GM12878 (cell line): ENCODE measurements at regions not wholly inside any gene's neighbourhood (a gene's known extent, or its start where the extent isn't known, plus 50 kb on each side); places are given as distances from the start of the nearest gene placed in this dataset.

Experiments used
- ATAC-seq: fragments of 200-7000 bp; cut with Tn5 transposase; 3 replicates; pipeline ENCODE4 v1.9.1; 2020; ENCODE audit warnings: mild to moderate bottlenecking, moderate library complexity
- BruUV-seq: library from RNA; stranded (reverse); fragments of 400-500 nt; replicated peaks from 2 replicates; lab custom pipeline; 2021; lab: Mats Ljungman, UMichigan
- CTCF ChIA-PET: fragments of 300-600 bp; sonication (Branson Sonifier 250); formaldehyde crosslinking; extraction: SDS; loops from one replicate; lab custom pipeline; 2021; ENCODE audit warnings: inconsistent platforms; lab: Yijun Ruan, JAX
- POLR2A ChIA-PET: fragments of 350-600 bp; formaldehyde crosslinking; extraction: SDS; loops from one replicate; lab custom pipeline; 2021; ENCODE audit warnings: inconsistent platforms; lab: Charles Lee
- RAD21 ChIA-PET: fragments of 300-600 bp; sonication (Branson Sonifier 250); formaldehyde crosslinking; loops from one replicate; lab custom pipeline; 2023; ENCODE audit warnings: antibody characterized with exemption; ENCODE audit not compliant: unreplicated experiment; lab: Charles Lee
- SMC1A ChIA-PET: fragments of 300-600 bp; sonication (Branson Sonifier 250); formaldehyde crosslinking; loops from one replicate; lab custom pipeline; 2023; ENCODE audit not compliant: unreplicated experiment, uncharacterized antibody; lab: Charles Lee
- DNase-seq: peaks from one replicate; pipeline ENCODE4 v3.0.0-alpha.2; 2011; ENCODE audit warnings: low read depth, low spot score
- FAIRE-seq: peaks from 3 replicates; lab custom pipeline; 2011; peaks lifted over from hg19 to GRCh38; lab: Jason Lieb, UNC
- H2AFZ ChIP-seq: 2 replicates; pipeline ENCODE4 v1.6.0; 2011; ENCODE audit warnings: low read depth, low read length, control low read depth; ENCODE audit not compliant: control insufficient read depth
- H3K27ac ChIP-seq: 2 replicates; pipeline ENCODE4 v1.5.1; 2011; ENCODE audit warnings: control low read depth; ENCODE audit not compliant: control insufficient read depth, insufficient read depth
- H3K27me3 ChIP-seq, 2 experiments: replicated peaks in 1 of 2; 2 replicates each; pipeline versions ENCODE4 v1.6.0 to v1.6.1; 2011; ENCODE audit warnings: low read length in 1 of 2; ENCODE audit not compliant: control insufficient read depth in 2 of 2, insufficient read depth in 2 of 2
- H3K36me3 ChIP-seq, 2 experiments: 2 replicates each; pipeline ENCODE4 v1.5.1; 2011; ENCODE audit warnings: low read length in 1 of 2; ENCODE audit not compliant: control insufficient read depth in 2 of 2, insufficient read depth in 2 of 2
- H3K4me1 ChIP-seq: 2 replicates; pipeline ENCODE4 v1.6.1; 2011; ENCODE audit warnings: mild to moderate bottlenecking, low read length, moderate library complexity, mixed read lengths; ENCODE audit not compliant: control insufficient read depth, insufficient read depth
- H3K4me2 ChIP-seq: 2 replicates; pipeline ENCODE4 v1.6.0; 2011; ENCODE audit warnings: control low read depth; ENCODE audit not compliant: control insufficient read depth, insufficient read depth
- H3K4me3 ChIP-seq: fragments of 200-600 bp; sonication (generic); 2 replicates; pipeline ENCODE4 v1.5.1; 2016
- H3K79me2 ChIP-seq: 2 replicates; pipeline ENCODE4 v1.6.0; 2011; ENCODE audit warnings: low read length; ENCODE audit not compliant: control insufficient read depth, insufficient read depth
- H3K9ac ChIP-seq: 2 replicates; pipeline ENCODE4 v1.8.0; 2011; ENCODE audit warnings: low read length, control low read depth, mixed read lengths; ENCODE audit not compliant: control insufficient read depth, insufficient read depth
- H3K9me3 ChIP-seq: replicated peaks from 3 replicates; pipeline ENCODE4 v1.5.1; 2011; ENCODE audit warnings: mild to moderate bottlenecking, low read length; ENCODE audit not compliant: control insufficient read depth, insufficient read depth
- H4K20me1 ChIP-seq: 2 replicates; pipeline ENCODE4 v1.6.0; 2011; ENCODE audit not compliant: control insufficient read depth, insufficient read depth
- BCL11A ChIP-seq: IDR thresholded peaks from 2 replicates; pipeline ENCODE4 v1.6.1; 2011; ENCODE audit warnings: low read depth, low read length
- CEBPB ChIP-seq, 2 experiments: fragments of 150-350 bp in 1 of 2; IDR thresholded peaks; 2 replicates each; pipeline ENCODE4 v1.6.1; 2012 to 2014; ENCODE audit warnings: low read depth in 2 of 2, low read length in 2 of 2, borderline replicate concordance in 1 of 2, inconsistent platforms in 1 of 2
- IKZF1 ChIP-seq: fragments of 450-650 bp; conservative IDR thresholded peaks from 2 replicates; pipeline ENCODE4 v1.6.1; 2017; ENCODE audit warnings: antibody characterized with exemption, mild to moderate bottlenecking
- KDM1A ChIP-seq: fragments of 200-600 bp; sonication (generic); IDR thresholded peaks from 2 replicates; pipeline ENCODE4 v1.6.1; 2016; ENCODE audit warnings: borderline replicate concordance
- KLF5 ChIP-seq: fragments of 450-650 bp; IDR thresholded peaks from 2 replicates; pipeline ENCODE4 v1.6.1; 2014; ENCODE audit warnings: mild to moderate bottlenecking; ENCODE audit not compliant: partially characterized antibody
- NFIC ChIP-seq: IDR thresholded peaks from 2 replicates; pipeline ENCODE4 v1.6.1; 2012; ENCODE audit warnings: low read depth, mild to moderate bottlenecking, inconsistent platforms, low read length, moderate library complexity
- NFXL1 ChIP-seq: fragments of 450-650 bp; IDR thresholded peaks from 2 replicates; pipeline ENCODE4 v1.6.1; 2017; ENCODE audit warnings: antibody characterized with exemption, mild to moderate bottlenecking, borderline replicate concordance
- NFYB ChIP-seq: IDR thresholded peaks from 2 replicates; pipeline ENCODE4 v1.6.1; 2011; ENCODE audit warnings: low read depth, mild to moderate bottlenecking, low read length, improper control_type of control experiment, moderate library complexity; ENCODE audit not compliant: insufficient read depth
- RB1 ChIP-seq: fragments of 450-650 bp; formaldehyde crosslinking; IDR thresholded peaks from 2 replicates; pipeline ENCODE4 v1.6.1; 2017; ENCODE audit warnings: mild to moderate bottlenecking, borderline replicate concordance
- SP1 ChIP-seq: IDR thresholded peaks from one replicate; pipeline ENCODE4 v1.6.1; 2011; ENCODE audit warnings: low read depth, low read length
- SREBF1 ChIP-seq: IDR thresholded peaks from 2 replicates; pipeline ENCODE4 v1.6.1; 2012; ENCODE audit warnings: mild to moderate bottlenecking, low read length
- SREBF2 ChIP-seq: IDR thresholded peaks from 2 replicates; pipeline ENCODE4 v1.6.1; 2012; ENCODE audit warnings: mild to moderate bottlenecking, low read length
- TAF1 ChIP-seq: IDR thresholded peaks from 2 replicates; pipeline ENCODE4 v1.6.1; 2011; ENCODE audit warnings: mild to moderate bottlenecking, low read depth, low read length, borderline replicate concordance
- TBL1XR1 ChIP-seq: IDR thresholded peaks from 2 replicates; pipeline ENCODE4 v1.6.1; 2012; ENCODE audit warnings: low read depth, low read length, improper control_type of control experiment
- ZBED1 ChIP-seq: IDR thresholded peaks from 2 replicates; pipeline ENCODE4 v1.6.1; 2016; ENCODE audit warnings: borderline replicate concordance
- WGBS: methylation state at CpG from one replicate; pipeline ENCODE4 v1.1.6; 2016; ENCODE audit warnings: low lambda C conversion rate; ENCODE audit not compliant: insufficient replicate concordance, insufficient coverage; ENCODE audit errors: missing lambda C conversion rate; 5-methylcytosine and 5-hydroxymethylcytosine counted together
- in situ Hi-C: fragments of 300-500 bp; cut with MboI; formaldehyde crosslinking; loops from 9 replicates; pipeline ENCODE4 v1.14.3; 2018; ENCODE audit warnings: mixed read lengths
- intact Hi-C: fragments of 100-400 bp; cut with micrococcal nuclease; formaldehyde crosslinking; loops from one replicate; pipeline ENCODE4 v1.14.2; 2022; ENCODE audit not compliant: unreplicated experiment
- TF ChIP-seq, protein P1 (sequence below): fragments of 150-350 bp; IDR thresholded peaks from 2 replicates; pipeline ENCODE4 v1.6.1; 2014; ENCODE audit warnings: mild to moderate bottlenecking, low read depth, low read length
- TF ChIP-seq, protein P2 (sequence below): fragments of 450-650 bp; IDR thresholded peaks from 2 replicates; pipeline ENCODE4 v1.6.1; 2017; ENCODE audit warnings: mild to moderate bottlenecking

DNA sequence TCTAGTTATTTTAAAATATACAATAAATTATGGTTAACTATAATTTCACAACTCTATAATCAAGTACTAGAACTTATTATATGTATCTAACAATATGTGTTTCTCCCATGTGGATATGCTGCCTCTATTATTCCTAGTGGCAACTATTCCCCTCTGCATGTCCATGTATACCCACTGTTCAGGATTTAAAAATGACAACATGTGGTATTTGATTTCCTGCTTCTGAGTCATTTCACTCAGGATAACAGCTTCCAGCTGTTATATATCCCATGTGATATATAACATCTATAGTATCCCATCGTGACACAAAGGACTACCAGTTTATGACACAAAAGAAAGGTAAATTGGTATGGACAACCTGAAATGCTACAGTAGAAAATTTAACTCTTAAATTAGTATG, 167.4 kb upstream of the TACR3 start:
- DNase-seq, result no peak
- no TSS peak for BruUV-seq
- Histone ChIP-seq H4K20me1 (no peaks in the 10 kb centered on the region), H2AFZ (no peak overlapping the region), H3K79me2 (no peaks in the 10 kb centered on the region), H3K4me1 (no peaks in the 10 kb centered on the region), H3K4me3 (no peak overlapping the region), H3K9me3 (no peaks in the 10 kb centered on the region), H3K27me3 (no peaks in the 10 kb centered on the region), H3K36me3 (no peaks in the 10 kb centered on the region), H3K4me2 (no peak overlapping the region), H3K27ac (no peak overlapping the region), H3K9ac (no peak overlapping the region)
- no peak for FAIRE-seq
- SMC1A ChIA-PET, result no interaction called here
- TF ChIP-seq KDM1A (no peak), BCL11A (no peak), ZBED1 (no peak), SP1 (no peak), CEBPB (IDR thresholded peaks at IDR 0.05; ENCODE audit: borderline replicate concordance in 1 of 2, low read depth in 2 of 2, low read length in 2 of 2) (no peak), IKZF1 (no peak), SREBF2 (no peak), NFYB (no peak), TAF1 (no peak), RB1 (no peak), SREBF1 (no peak), NFXL1 (no peak), KLF5 (no peak), NFIC (no peak), TBL1XR1 (no peak)
- TF ChIP-seq, protein P1, sequence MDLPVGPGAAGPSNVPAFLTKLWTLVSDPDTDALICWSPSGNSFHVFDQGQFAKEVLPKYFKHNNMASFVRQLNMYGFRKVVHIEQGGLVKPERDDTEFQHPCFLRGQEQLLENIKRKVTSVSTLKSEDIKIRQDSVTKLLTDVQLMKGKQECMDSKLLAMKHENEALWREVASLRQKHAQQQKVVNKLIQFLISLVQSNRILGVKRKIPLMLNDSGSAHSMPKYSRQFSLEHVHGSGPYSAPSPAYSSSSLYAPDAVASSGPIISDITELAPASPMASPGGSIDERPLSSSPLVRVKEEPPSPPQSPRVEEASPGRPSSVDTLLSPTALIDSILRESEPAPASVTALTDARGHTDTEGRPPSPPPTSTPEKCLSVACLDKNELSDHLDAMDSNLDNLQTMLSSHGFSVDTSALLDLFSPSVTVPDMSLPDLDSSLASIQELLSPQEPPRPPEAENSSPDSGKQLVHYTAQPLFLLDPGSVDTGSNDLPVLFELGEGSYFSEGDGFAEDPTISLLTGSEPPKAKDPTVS, result no peak
- TF ChIP-seq, protein P2, sequence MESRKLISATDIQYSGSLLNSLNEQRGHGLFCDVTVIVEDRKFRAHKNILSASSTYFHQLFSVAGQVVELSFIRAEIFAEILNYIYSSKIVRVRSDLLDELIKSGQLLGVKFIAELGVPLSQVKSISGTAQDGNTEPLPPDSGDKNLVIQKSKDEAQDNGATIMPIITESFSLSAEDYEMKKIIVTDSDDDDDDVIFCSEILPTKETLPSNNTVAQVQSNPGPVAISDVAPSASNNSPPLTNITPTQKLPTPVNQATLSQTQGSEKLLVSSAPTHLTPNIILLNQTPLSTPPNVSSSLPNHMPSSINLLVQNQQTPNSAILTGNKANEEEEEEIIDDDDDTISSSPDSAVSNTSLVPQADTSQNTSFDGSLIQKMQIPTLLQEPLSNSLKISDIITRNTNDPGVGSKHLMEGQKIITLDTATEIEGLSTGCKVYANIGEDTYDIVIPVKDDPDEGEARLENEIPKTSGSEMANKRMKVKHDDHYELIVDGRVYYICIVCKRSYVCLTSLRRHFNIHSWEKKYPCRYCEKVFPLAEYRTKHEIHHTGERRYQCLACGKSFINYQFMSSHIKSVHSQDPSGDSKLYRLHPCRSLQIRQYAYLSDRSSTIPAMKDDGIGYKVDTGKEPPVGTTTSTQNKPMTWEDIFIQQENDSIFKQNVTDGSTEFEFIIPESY, result no peak
- intact Hi-C loops (no loop called here), in situ Hi-C loops (no loop called here)
- WGBS, result 21% methylated on average over 1 of the region's 1 CpG
- CTCF ChIA-PET, result no interaction called here
- RAD21 ChIA-PET, result no interaction called here
- ATAC-seq, result no peak
- POLR2A ChIA-PET, result no interaction called here
